Small intestine (tissue), 7 donors: ENCODE measurements at regions not wholly inside any gene's neighbourhood (a gene's known extent, or its start where the extent isn't known, plus 50 kb on each side); places are given as distances from the start of the nearest gene placed in this dataset.
A peak's percentile ranks its signal among the peaks of the same experiment; 100 is the strongest.

Source experiments
- DNase-seq, 2 donors: peaks; one replicate each; pipeline versions ENCODE4 v3.0.0 to v3.0.0-alpha.2; 2013
- FAIRE-seq: peaks from 2 replicates; lab custom pipeline; 2012; peaks lifted over from hg19 to GRCh38; lab: Jason Lieb, UNC
- H3K27ac ChIP-seq, 3 donors: one replicate each; pipeline ENCODE4 v1.5.1; 2013; ENCODE audit warnings: low read length in 2 of 3, mild to moderate bottlenecking in 2 of 3, control low read depth in 1 of 3, inconsistent platforms in 1 of 3, low read depth in 1 of 3, moderate library complexity in 1 of 3
- H3K27me3 ChIP-seq, 3 donors: one replicate each; pipeline ENCODE4 v1.6.1; 2013; ENCODE audit warnings: low read length in 3 of 3, inconsistent platforms in 1 of 3; ENCODE audit not compliant: control insufficient read depth in 3 of 3, insufficient read depth in 3 of 3
- H3K36me3 ChIP-seq, 3 donors: one replicate each; pipeline ENCODE4 v1.6.1; 2013; ENCODE audit warnings: low read length in 3 of 3, inconsistent platforms in 1 of 3, low read depth in 1 of 3, mild to moderate bottlenecking in 1 of 3, moderate library complexity in 1 of 3; ENCODE audit not compliant: control insufficient read depth in 3 of 3, insufficient read depth in 2 of 3
- H3K4me1 ChIP-seq, 3 donors: one replicate each; pipeline ENCODE4 v1.6.1; 2013; ENCODE audit warnings: low read length in 2 of 3, inconsistent platforms in 1 of 3, low read depth in 1 of 3, mild to moderate bottlenecking in 1 of 3, moderate library complexity in 1 of 3; ENCODE audit not compliant: control insufficient read depth in 3 of 3, insufficient read depth in 2 of 3
- H3K4me3 ChIP-seq, 3 donors: one replicate each; pipeline ENCODE4 v1.5.1; 2013; ENCODE audit warnings: low read length in 3 of 3, control low read depth in 1 of 3, inconsistent platforms in 1 of 3, low read depth in 1 of 3, mild to moderate bottlenecking in 1 of 3, moderate library complexity in 1 of 3
- H3K9me3 ChIP-seq, 2 donors: one replicate each; pipeline ENCODE4 v1.6.1; 2013; ENCODE audit warnings: low read depth in 1 of 2, low read length in 1 of 2; ENCODE audit not compliant: control insufficient read depth in 2 of 2, insufficient read depth in 1 of 2
- WGBS, 3 donors: extraction: QIAGEN DNeasy Blood & Tissue Kit; methylation state at CpG; one replicate each; pipeline ENCODE4 v1.1.7; 2013; 5-methylcytosine and 5-hydroxymethylcytosine counted together
- donor health status: healthy with polysubstance abuse.
- donor health status: control.
- donor health status: control.
- donor health status: Bipolar disorder and iron deficiency.
- donor health status: healthy.

GRCh38 chr2:71872466-71873051, 275.1 kb downstream of the CYP26B1 start:
- DNase-seq (no peak), FAIRE-seq (no peak)
- no peaks in the 10 kb centered on the region for H3K4me1 ChIP-seq
- no peak overlapping the region for H3K4me3 ChIP-seq
- H3K27ac ChIP-seq: no peak overlapping the region
- peaks cover 0 to 7% (median 0%) of the 10 kb centered on the region in 3 donors for H3K27me3 ChIP-seq
- WGBS, 3 donors: 83 to 88% (median 86%) methylated on average over 12 of the region's 12 CpGs
- H3K9me3 ChIP-seq: no peaks in the 10 kb centered on the region
- no peaks in the 10 kb centered on the region for H3K36me3 ChIP-seq

- DNase-seq (no peak), FAIRE-seq (no peak)
- no peak overlapping the region for H3K4me3 ChIP-seq
- no peak overlapping the region for H3K27ac ChIP-seq
- no peaks in the 10 kb centered on the region for H3K4me1 ChIP-seq
- H3K36me3 ChIP-seq: no peaks in the 10 kb centered on the region
- no peaks in the 10 kb centered on the region for H3K9me3 ChIP-seq
- WGBS, 3 donors: 73 to 75% (median 74%) methylated on average over 11 of the region's 11 CpGs
- H3K27me3 ChIP-seq: peaks cover 0 to 7% (median 0%) of the 10 kb centered on the region in 3 donors
Observed at GRCh38 chr2:71865391-71865965, 282.2 kb downstream of the CYP26B1 start.

- H3K36me3 ChIP-seq: no peaks in the 10 kb centered on the region
- no peak overlapping the region for H3K4me3 ChIP-seq
- H3K27ac ChIP-seq: no peak overlapping the region
- peaks cover 0 to 4% (median 0%) of the 10 kb centered on the region in 3 donors for H3K27me3 ChIP-seq
- FAIRE-seq (no peak), DNase-seq (no peak)
- no peaks in the 10 kb centered on the region for H3K9me3 ChIP-seq
- 86 to 95% (median 93%) methylated on average over 5 of the region's 5 CpGs for WGBS, 3 donors
- no peaks in the 10 kb centered on the region for H3K4me1 ChIP-seq
Observed at GRCh38 chr2:71864085-71864484, 283.6 kb downstream of the CYP26B1 start.

DNA sequence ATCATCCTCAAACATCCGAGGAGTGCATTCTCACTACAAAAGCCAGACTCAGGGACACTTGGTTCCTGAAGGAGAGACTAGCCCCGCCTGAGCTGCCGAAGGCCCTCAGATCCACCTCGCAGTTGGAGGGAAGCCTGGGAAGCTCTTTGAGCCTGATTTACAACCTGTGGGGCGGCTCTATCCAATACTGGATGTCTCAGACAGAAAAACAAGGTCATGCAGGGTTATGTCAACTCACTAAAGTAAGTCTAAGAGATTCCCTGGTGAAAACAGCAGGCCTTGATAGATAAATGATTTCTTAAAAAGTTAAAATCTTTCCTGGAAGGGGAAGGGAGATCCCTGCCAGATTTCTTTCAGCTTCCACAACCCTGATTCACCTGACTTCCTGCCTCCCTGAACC, 284.3 kb downstream of the CYP26B1 start:
- no peak overlapping the region for H3K27ac ChIP-seq
- no peaks in the 10 kb centered on the region for H3K36me3 ChIP-seq
- no peaks in the 10 kb centered on the region for H3K9me3 ChIP-seq
- FAIRE-seq: no peak
- H3K4me3 ChIP-seq: no peak overlapping the region
- H3K27me3 ChIP-seq: peaks cover 0 to 3% (median 0%) of the 10 kb centered on the region in 3 donors
- H3K4me1 ChIP-seq: no peaks in the 10 kb centered on the region
- peak in 1 of 2 donors; percentile 32 for DNase-seq
- 35 to 57% (median 43%) methylated on average over 5 of the region's 5 CpGs for WGBS, 3 donors

- Histone ChIP-seq H3K9me3 (no peaks in the 10 kb centered on the region), H3K4me1 (no peaks in the 10 kb centered on the region), H3K36me3 (no peaks in the 10 kb centered on the region), H3K27ac (no peak overlapping the region), H3K4me3 (no peak overlapping the region), H3K27me3 (peaks cover 0 to 3% (median 0%) of the 10 kb centered on the region in 3 donors)
- FAIRE-seq (no peak), DNase-seq (no peak)
- 42 to 61% (median 44%) methylated on average over 3 of the region's 3 CpGs for WGBS, 3 donors
Observed at GRCh38 chr2:71862921-71863320, 284.7 kb downstream of the CYP26B1 start.

- WGBS, 3 donors: 65 to 82% (median 78%) methylated on average over 17 of the region's 17 CpGs
Observed at GRCh38 chr2:71861186-71862160, 286.2 kb downstream of the CYP26B1 start.

DNA sequence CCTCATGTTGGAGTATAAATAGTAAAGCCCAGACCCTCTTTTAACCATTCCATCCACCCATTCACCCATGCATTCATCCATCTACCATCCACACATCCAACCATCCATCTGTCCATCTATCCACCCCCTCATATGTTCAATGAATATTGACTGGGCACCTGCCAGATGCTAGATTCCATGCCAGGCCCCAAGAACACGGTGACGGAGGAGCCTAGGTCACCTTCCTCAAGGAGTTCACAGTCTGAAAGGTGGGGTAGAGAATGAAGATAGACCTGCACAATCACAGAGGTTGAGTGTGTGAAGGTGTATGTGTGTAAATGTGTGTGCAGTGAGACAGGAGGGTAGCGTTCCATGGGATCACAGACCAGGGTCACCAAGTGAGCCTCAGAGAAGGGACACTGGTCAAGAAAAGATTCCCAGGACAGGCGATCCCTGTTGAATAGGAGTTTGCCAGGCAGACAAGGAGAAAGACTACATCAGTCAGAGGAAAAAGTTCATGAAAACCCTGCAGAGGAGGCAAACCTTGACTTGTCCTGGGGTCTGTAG, 287.2 kb downstream of the CYP26B1 start:
- Histone ChIP-seq H3K27me3 (peaks cover 0 to 3% (median 0%) of the 10 kb centered on the region in 3 donors), H3K4me1 (no peaks in the 10 kb centered on the region), H3K36me3 (no peaks in the 10 kb centered on the region), H3K4me3 (no peak overlapping the region), H3K27ac (no peak overlapping the region), H3K9me3 (peaks cover 0 to 8% of the 10 kb centered on the region in 2 donors)
- WGBS, 3 donors: 80 to 92% (median 80%) methylated on average over 4 of the region's 4 CpGs
- DNase-seq (no peak), FAIRE-seq (no peak)

More at GRCh38 chr2:71861186-71862160, 286.2 kb downstream of the CYP26B1 start:
- no peak for DNase-seq
- Histone ChIP-seq H3K27me3 (peaks cover 0 to 3% (median 0%) of the 10 kb centered on the region in 3 donors), H3K27ac (no peak overlapping the region), H3K4me3 (no peak overlapping the region), H3K4me1 (no peaks in the 10 kb centered on the region), H3K9me3 (no peaks in the 10 kb centered on the region), H3K36me3 (no peaks in the 10 kb centered on the region)
- no peak for FAIRE-seq

DNA sequence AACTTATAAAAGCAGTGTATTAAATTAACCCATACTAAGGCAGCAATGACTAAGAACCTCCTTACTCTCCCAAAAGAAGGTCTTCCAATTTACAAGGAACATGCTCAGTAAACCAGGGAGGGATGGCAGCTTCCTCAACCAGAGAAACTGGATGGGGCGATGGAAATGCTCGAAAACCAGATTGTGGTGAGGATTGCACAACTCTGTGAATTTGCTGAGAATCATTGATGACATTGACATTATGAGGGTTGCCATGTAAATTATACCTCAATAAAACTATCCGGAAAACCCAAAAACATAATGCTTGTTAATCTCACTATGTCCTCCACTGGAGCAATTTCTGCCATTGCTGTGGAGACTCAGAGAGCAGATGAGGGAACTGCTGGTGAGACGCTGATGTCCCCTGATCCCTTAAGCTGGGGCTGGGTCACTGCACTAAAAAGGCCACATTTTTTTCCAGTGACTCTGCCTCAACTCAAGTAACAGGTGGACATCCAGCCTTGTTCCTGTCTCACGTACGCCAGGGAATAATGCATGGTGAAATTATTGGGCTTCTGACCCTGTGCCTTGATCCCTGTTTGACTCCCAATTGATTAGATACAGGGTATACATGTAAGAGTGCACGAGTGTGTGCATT, 288.3 kb downstream of the CYP26B1 start:
- Histone ChIP-seq H3K36me3 (no peaks in the 10 kb centered on the region), H3K4me3 (no peak overlapping the region), H3K9me3 (peaks cover 0 to 10% of the 10 kb centered on the region in 2 donors), H3K27me3 (peaks cover 0 to 5% (median 0%) of the 10 kb centered on the region in 3 donors), H3K4me1 (no peaks in the 10 kb centered on the region), H3K27ac (no peak overlapping the region)
- FAIRE-seq (no peak), DNase-seq (no peak)
- WGBS, 3 donors: 87 to 91% (median 88%) methylated on average over 7 of the region's 7 CpGs
